ENCODE measurements at regions not wholly inside any gene's neighbourhood (a gene's known extent, or its start where the extent isn't known, plus 50 kb on each side); places are given as distances from the start of the nearest gene placed in this dataset.

DNA sequence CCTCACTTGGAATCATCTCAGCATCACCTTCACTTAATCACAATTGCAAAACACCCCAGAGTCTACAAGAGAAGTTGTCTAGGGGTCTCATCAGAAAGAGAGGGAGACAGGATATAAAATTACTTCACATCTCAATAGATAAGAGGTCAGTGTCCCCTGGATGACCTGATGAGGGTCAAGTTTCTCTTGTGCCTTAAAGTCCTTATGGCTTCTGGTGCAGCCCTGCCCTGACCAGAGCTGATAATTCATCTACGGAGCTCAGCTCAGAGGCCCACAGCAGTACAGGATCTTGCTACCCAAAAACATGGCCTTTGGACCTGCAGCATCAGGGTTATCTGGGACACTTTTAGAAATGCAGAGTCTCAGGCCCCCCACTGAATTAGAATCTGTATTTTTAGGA is 111.1 kb upstream of the GLI3 start:
- H3K9me2 ChIP-seq (replicated peaks; ENCODE audit: insufficient read depth, low read length), result no peaks in the 10 kb centered on the region
- H3K36me3 ChIP-seq (ENCODE audit: low read length), result no peaks in the 10 kb centered on the region
- no peaks in the 10 kb centered on the region for H3F3A ChIP-seq (ENCODE audit: insufficient read depth)
- no peak overlapping the region for H2AFZ ChIP-seq (ENCODE audit: low read depth, low read length, severe bottlenecking)
- TF ChIP-seq, protein P1, sequence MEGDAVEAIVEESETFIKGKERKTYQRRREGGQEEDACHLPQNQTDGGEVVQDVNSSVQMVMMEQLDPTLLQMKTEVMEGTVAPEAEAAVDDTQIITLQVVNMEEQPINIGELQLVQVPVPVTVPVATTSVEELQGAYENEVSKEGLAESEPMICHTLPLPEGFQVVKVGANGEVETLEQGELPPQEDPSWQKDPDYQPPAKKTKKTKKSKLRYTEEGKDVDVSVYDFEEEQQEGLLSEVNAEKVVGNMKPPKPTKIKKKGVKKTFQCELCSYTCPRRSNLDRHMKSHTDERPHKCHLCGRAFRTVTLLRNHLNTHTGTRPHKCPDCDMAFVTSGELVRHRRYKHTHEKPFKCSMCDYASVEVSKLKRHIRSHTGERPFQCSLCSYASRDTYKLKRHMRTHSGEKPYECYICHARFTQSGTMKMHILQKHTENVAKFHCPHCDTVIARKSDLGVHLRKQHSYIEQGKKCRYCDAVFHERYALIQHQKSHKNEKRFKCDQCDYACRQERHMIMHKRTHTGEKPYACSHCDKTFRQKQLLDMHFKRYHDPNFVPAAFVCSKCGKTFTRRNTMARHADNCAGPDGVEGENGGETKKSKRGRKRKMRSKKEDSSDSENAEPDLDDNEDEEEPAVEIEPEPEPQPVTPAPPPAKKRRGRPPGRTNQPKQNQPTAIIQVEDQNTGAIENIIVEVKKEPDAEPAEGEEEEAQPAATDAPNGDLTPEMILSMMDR (IDR thresholded peaks at IDR 0.05; ENCODE audit: insufficient read depth, low read length, poor library complexity, severe bottlenecking), result no peak
- no peak for TF ChIP-seq EZH2phosphoT487 (conservative IDR thresholded peaks at IDR 0.05; ENCODE audit: low read length)
- H3K9me3 ChIP-seq (ENCODE audit: insufficient read depth, low read length), result no peaks in the 10 kb centered on the region
- H3K4me2 ChIP-seq (ENCODE audit: low read depth, low read length, poor library complexity, severe bottlenecking), result no peak overlapping the region
- H4K20me1 ChIP-seq (ENCODE audit: low read depth, low read length), result no peaks in the 10 kb centered on the region
- no peak overlapping the region for H3K9ac ChIP-seq (ENCODE audit: low read length)
- H3K27ac ChIP-seq (ENCODE audit: low read depth, low read length), result no peak overlapping the region
- H3K27me3 ChIP-seq (ENCODE audit: low read length), result no peaks in the 10 kb centered on the region
- H3K4me3 ChIP-seq (ENCODE audit: insufficient read depth, low read length, poor library complexity, severe bottlenecking), result no peak overlapping the region
- no peaks in the 10 kb centered on the region for H3K79me2 ChIP-seq (ENCODE audit: insufficient read depth, low read length)

DNA sequence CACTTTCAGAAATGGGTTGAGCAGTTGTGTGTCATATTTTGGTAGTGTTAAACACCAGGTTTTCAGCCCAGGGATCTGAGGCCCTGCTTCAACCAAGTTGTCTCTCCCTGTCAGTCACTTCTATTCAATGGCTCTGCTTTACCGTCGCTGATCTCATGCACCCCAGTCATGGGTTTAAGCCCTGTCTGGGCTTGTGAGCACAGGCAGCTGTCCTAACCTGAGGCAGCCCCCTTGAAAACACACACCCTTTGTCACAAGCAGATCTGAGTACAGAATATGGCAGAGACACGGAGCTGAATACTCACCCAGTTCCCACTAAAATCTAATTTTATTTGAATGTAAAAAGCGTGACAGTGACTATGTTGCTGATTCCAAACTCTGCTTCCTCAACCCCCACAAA is 110.6 kb upstream of the GLI3 start:
- H3K27ac ChIP-seq (ENCODE audit: low read depth, low read length), result no peak overlapping the region
- no peaks in the 10 kb centered on the region for H3K79me2 ChIP-seq (ENCODE audit: insufficient read depth, low read length)
- H3F3A ChIP-seq (ENCODE audit: insufficient read depth), result no peaks in the 10 kb centered on the region
- H3K4me2 ChIP-seq (ENCODE audit: low read depth, low read length, poor library complexity, severe bottlenecking), result no peak overlapping the region
- H3K36me3 ChIP-seq (ENCODE audit: low read length), result no peaks in the 10 kb centered on the region
- H3K9me3 ChIP-seq (ENCODE audit: insufficient read depth, low read length), result no peaks in the 10 kb centered on the region
- no peaks in the 10 kb centered on the region for H3K27me3 ChIP-seq (ENCODE audit: low read length)
- H4K20me1 ChIP-seq (ENCODE audit: low read depth, low read length), result no peaks in the 10 kb centered on the region
- H3K9me2 ChIP-seq (replicated peaks; ENCODE audit: insufficient read depth, low read length), result no peaks in the 10 kb centered on the region
- TF ChIP-seq, protein P1 (IDR thresholded peaks at IDR 0.05; ENCODE audit: insufficient read depth, low read length, poor library complexity, severe bottlenecking), result no peak
- TF ChIP-seq EZH2phosphoT487 (conservative IDR thresholded peaks at IDR 0.05; ENCODE audit: low read length), result no peak
- H2AFZ ChIP-seq (ENCODE audit: low read depth, low read length, severe bottlenecking), result no peak overlapping the region
- no peak overlapping the region for H3K4me3 ChIP-seq (ENCODE audit: insufficient read depth, low read length, poor library complexity, severe bottlenecking)
- H3K9ac ChIP-seq (ENCODE audit: low read length), result no peak overlapping the region

DNA sequence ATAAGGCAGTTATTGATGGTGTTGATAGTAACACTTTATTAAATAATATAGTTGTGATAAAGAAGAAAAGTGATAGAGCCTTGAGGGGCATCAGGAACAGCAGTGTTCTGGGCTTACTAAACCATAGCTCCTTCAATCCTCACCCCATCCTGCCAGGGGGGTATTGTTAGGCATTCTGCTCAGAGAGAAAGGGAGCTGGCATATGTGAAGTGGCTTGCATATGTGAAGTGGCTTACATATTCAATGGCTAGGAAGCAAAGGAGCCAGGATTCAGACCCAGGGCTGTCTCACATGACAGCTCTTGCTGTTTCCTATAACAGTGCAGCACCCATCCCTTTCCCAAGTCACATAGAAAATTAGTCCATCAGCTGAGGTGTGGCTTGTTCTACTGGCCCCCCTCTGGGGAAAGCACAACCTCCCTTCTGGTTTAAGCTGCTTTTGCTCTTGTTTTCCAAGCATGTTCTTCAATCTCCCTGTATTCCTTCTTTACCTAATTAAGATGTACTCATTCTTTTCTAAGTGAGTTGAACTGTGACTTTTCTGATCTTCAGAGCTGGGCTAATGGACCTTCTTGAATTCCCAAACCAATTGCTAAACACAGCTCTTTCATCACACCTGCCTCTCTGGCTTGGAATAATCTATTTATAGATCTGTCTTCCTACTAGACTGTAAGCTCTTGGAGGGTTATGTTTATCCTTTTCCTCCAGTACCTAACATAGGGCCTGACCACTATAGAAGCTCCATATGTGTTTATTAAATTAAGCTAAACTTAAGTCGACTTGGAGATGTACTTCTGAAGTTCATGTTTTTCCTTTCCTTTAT is 108.7 kb upstream of the GLI3 start:
- Histone ChIP-seq H2AFZ (ENCODE audit: low read depth, low read length, severe bottlenecking) (no peak overlapping the region), H3K36me3 (ENCODE audit: low read length) (no peaks in the 10 kb centered on the region), H3K9me3 (ENCODE audit: insufficient read depth, low read length) (no peaks in the 10 kb centered on the region), H3K9me2 (replicated peaks; ENCODE audit: insufficient read depth, low read length) (no peaks in the 10 kb centered on the region), H4K20me1 (ENCODE audit: low read depth, low read length) (no peaks in the 10 kb centered on the region), H3K27ac (ENCODE audit: low read depth, low read length) (no peak overlapping the region), H3K4me2 (ENCODE audit: low read depth, low read length, poor library complexity, severe bottlenecking) (no peak overlapping the region), H3K27me3 (ENCODE audit: low read length) (no peaks in the 10 kb centered on the region), H3K4me3 (ENCODE audit: insufficient read depth, low read length, poor library complexity, severe bottlenecking) (no peak overlapping the region), H3F3A (ENCODE audit: insufficient read depth) (no peaks in the 10 kb centered on the region), H3K79me2 (ENCODE audit: insufficient read depth, low read length) (no peaks in the 10 kb centered on the region), H3K9ac (ENCODE audit: low read length) (no peak overlapping the region)
- TF ChIP-seq, protein P1 (IDR thresholded peaks at IDR 0.05; ENCODE audit: insufficient read depth, low read length, poor library complexity, severe bottlenecking), result no peak
- no peak for TF ChIP-seq EZH2phosphoT487 (conservative IDR thresholded peaks at IDR 0.05; ENCODE audit: low read length)

Data from SU-DHL-6 (cell line).